ENCODE measurements at regions not wholly inside any gene's neighbourhood (a gene's known extent, or its start where the extent isn't known, plus 50 kb on each side); places are given as distances from the start of the nearest gene placed in this dataset.

- TF ChIP-seq CTCF (IDR thresholded peaks at IDR 0.05), result no peak
- TF ChIP-seq SMC3 (IDR thresholded peaks at IDR 0.05; ENCODE audit: low read depth, low read length), result no peak
- TF ChIP-seq USF1 (IDR thresholded peaks at IDR 0.05; ENCODE audit: borderline replicate concordance, low read depth), result no peak
These were observed 133.9 kb downstream of the SREK1 start (continued) for GRCh38 chr5:66277981-66278380.

- Histone ChIP-seq H2AFZ (ENCODE audit: low read depth) (no peak overlapping the region), H3K4me1 (ENCODE audit: control insufficient read depth in 1 of 2, insufficient read depth in 2 of 2, low read depth in 1 of 2, low read length in 1 of 2) (no peaks in the 10 kb centered on the region), H3K79me2 (ENCODE audit: insufficient read depth) (no peaks in the 10 kb centered on the region), H3K36me3 (replicated peaks in 1 of 2; ENCODE audit: control insufficient read depth in 1 of 2, insufficient read depth in 2 of 2, low read length in 1 of 2) (no peaks in the 10 kb centered on the region), H4K20me1 (ENCODE audit: insufficient read depth) (no peaks in the 10 kb centered on the region), H3K27me3 (ENCODE audit: insufficient read depth) (no peaks in the 10 kb centered on the region), H3K9me2 (no peaks in the 10 kb centered on the region), H3K9ac (no peak overlapping the region), H3K27ac (ENCODE audit: low read depth in 2 of 2, low read length in 1 of 2) (no peak overlapping the region), H3K9me3 (no peaks in the 10 kb centered on the region), H3F3A (replicated peaks; ENCODE audit: insufficient read depth) (no peaks in the 10 kb centered on the region), H3K4me2 (no peak overlapping the region), H3K4me3 (ENCODE audit: low read depth in 2 of 2, low read length in 1 of 2) (no peak overlapping the region)
- no peak for DNase-seq
- CTCF ChIA-PET, result no interaction called here
- POLR2A ChIA-PET, result no interaction called here
- TF ChIP-seq EZH2phosphoT487 (IDR thresholded peaks at IDR 0.05; ENCODE audit: borderline replicate concordance, low read depth) (no peak), USF1 (IDR thresholded peaks at IDR 0.05; ENCODE audit: borderline replicate concordance, low read depth) (no peak), FOXJ3 (CRISPR knock-in tag; IDR thresholded peaks at IDR 0.05) (no peak), FOSL2 (IDR thresholded peaks at IDR 0.05; ENCODE audit: borderline replicate concordance, low read depth) (no peak), RXRA (IDR thresholded peaks at IDR 0.05; ENCODE audit: borderline replicate concordance, low read depth) (no peak), GATA2 (CRISPR knock-in tag; IDR thresholded peaks at IDR 0.05) (no peak), CTCF (IDR thresholded peaks at IDR 0.05) (no peak), MXI1 (IDR thresholded peaks at IDR 0.05; ENCODE audit: low read depth, low read length) (no peak), USF2 (IDR thresholded peaks at IDR 0.05; ENCODE audit: borderline replicate concordance, low read depth, low read length) (no peak), NRF1 (IDR thresholded peaks at IDR 0.05; ENCODE audit: low read depth, low read length) (no peak)
- 57% methylated on average over 4 of the region's 4 CpGs for WGBS (ENCODE audit: low lambda C conversion rate)
These were observed 137.2 kb downstream of the SREK1 start for GRCh38 chr5:66281294-66281693.
